GM23338 (cell line): ENCODE measurements at regions not wholly inside any gene's neighbourhood (a gene's known extent, or its start where the extent isn't known, plus 50 kb on each side); places are given as distances from the start of the nearest gene placed in this dataset.

ENCODE experiments used
- CTCF ChIP-seq, 2 experiments: fragments of 200-600 bp in 1 of 2; sonication (generic) in 1 of 2; conservative IDR thresholded peaks; 2 replicates each; pipeline versions ENCODE4 v1.5.1 to v1.6.1; 2016 to 2017; ENCODE audit warnings: antibody characterized with exemption in 2 of 2, low read depth in 2 of 2, mild to moderate bottlenecking in 2 of 2, moderate library complexity in 1 of 2
- EZH2 ChIP-seq: fragments of 200-600 bp; sonication (generic); IDR thresholded peaks from one replicate; pipeline ENCODE4 v1.8.0; 2017; ENCODE audit warnings: antibody characterized with exemption, mild to moderate bottlenecking, low read depth; ENCODE audit not compliant: unreplicated experiment
- JUNB ChIP-seq: IDR thresholded peaks from one replicate; pipeline ENCODE4 v1.6.1; 2016; ENCODE audit warnings: antibody characterized with exemption; ENCODE audit not compliant: unreplicated experiment
- REST ChIP-seq: IDR thresholded peaks from one replicate; pipeline ENCODE4 v1.6.1; 2018; ENCODE audit warnings: antibody characterized with exemption; ENCODE audit not compliant: unreplicated experiment
- STAT1 ChIP-seq: IDR thresholded peaks from one replicate; pipeline ENCODE4 v1.6.1; 2016; ENCODE audit warnings: antibody characterized with exemption; ENCODE audit not compliant: unreplicated experiment
- ZNF114 ChIP-seq: fragments of 250-450 bp; sonication (Bioruptor Pico); IDR thresholded peaks from 2 replicates; pipeline ENCODE4 v1.5.0; 2020; ENCODE audit warnings: mild to moderate bottlenecking, moderate library complexity
- ZNF462 ChIP-seq: fragments of 250-450 bp; sonication (Bioruptor Pico); IDR thresholded peaks from 2 replicates; pipeline ENCODE4 v1.5.0; 2020; ENCODE audit warnings: mild to moderate bottlenecking, moderate library complexity

- TF ChIP-seq ZNF462 (CRISPR knock-in tag) (no peak), ZNF114 (CRISPR knock-in tag) (no peak), STAT1 (no peak), CTCF (conservative IDR thresholded peaks at IDR 0.05; ENCODE audit: low read depth in 2 of 2) (no peak), EZH2 (no peak), JUNB (no peak), REST (no peak)
Measured at GRCh38 chr2:195458936-195459335, 198.1 kb upstream of the SLC39A10 start (continued).
